Mammary epithelial cell (primary cell): ENCODE measurements at regions not wholly inside any gene's neighbourhood (a gene's known extent, or its start where the extent isn't known, plus 50 kb on each side); places are given as distances from the start of the nearest gene placed in this dataset.

Experiments
- CTCF ChIP-seq, 2 donors: IDR thresholded peaks in 1 of 2; conservative IDR thresholded peaks in 1 of 2; 2 replicates each; pipeline ENCODE4 v1.5.1; 2011 to 2012; ENCODE audit warnings: inconsistent platforms in 2 of 2, low read length in 2 of 2, mild to moderate bottlenecking in 2 of 2, control low read depth in 1 of 2, low read depth in 1 of 2; ENCODE audit not compliant: insufficient read depth in 1 of 2; ENCODE audit errors: extremely low read depth in 1 of 2
- EZH2 ChIP-seq: IDR thresholded peaks from 2 replicates; pipeline ENCODE4 v1.6.1; 2012; ENCODE audit warnings: low read length, inconsistent platforms, borderline replicate concordance

- TF ChIP-seq CTCF (conservative IDR thresholded peaks at IDR 0.05 in 1 of 2, IDR thresholded peaks at IDR 0.05 in 1 of 2; ENCODE audit: extremely low read depth in 1 of 2, insufficient read depth in 1 of 2, low read depth in 1 of 2, low read length in 2 of 2): no peak
- TF ChIP-seq EZH2: no peak
These were observed 56.2 kb upstream of the MAMDC2 start for GRCh38 chr9:69987457-69987856.
